H9 (cell line): ENCODE measurements at regions not wholly inside any gene's neighbourhood (a gene's known extent, or its start where the extent isn't known, plus 50 kb on each side); places are given as distances from the start of the nearest gene placed in this dataset.

ENCODE experiments used
- DNase-seq: peaks from one replicate; pipeline ENCODE4 v3.0.0-alpha.2; 2017
- H2AFZ ChIP-seq: one replicate; pipeline ENCODE4 v1.6.1; 2013; ENCODE audit warnings: mild to moderate bottlenecking, low read length, control low read depth, moderate library complexity
- H2AK5ac ChIP-seq: 2 replicates; pipeline ENCODE4 v1.6.1; 2013; ENCODE audit warnings: low read length, control low read depth, mixed read lengths; ENCODE audit not compliant: insufficient read length
- H2BK120ac ChIP-seq: one replicate; pipeline ENCODE4 v1.6.1; 2013; ENCODE audit warnings: low read depth, mild to moderate bottlenecking, low read length, control low read depth, inconsistent platforms; ENCODE audit not compliant: poor library complexity, severe bottlenecking
- H2BK12ac ChIP-seq: 2 replicates; pipeline ENCODE4 v1.6.1; 2013; ENCODE audit warnings: low read length, control low read depth, mixed read lengths, low read depth; ENCODE audit not compliant: insufficient read length
- H2BK15ac ChIP-seq: 2 replicates; pipeline ENCODE4 v1.6.1; 2013; ENCODE audit warnings: low read depth, low read length, control low read depth
- H2BK20ac ChIP-seq: one replicate; pipeline ENCODE4 v1.6.1; 2013; ENCODE audit warnings: low read depth, mild to moderate bottlenecking, low read length, control low read depth, inconsistent platforms; ENCODE audit not compliant: poor library complexity, severe bottlenecking
- H2BK5ac ChIP-seq: 2 replicates; pipeline ENCODE4 v1.6.1; 2013; ENCODE audit warnings: low read length, control low read depth, mixed read lengths; ENCODE audit not compliant: insufficient read length
- H3K14ac ChIP-seq: 2 replicates; pipeline ENCODE4 v1.6.1; 2013; ENCODE audit warnings: low read length, control low read depth; ENCODE audit not compliant: insufficient read depth
- H3K18ac ChIP-seq: 2 replicates; pipeline ENCODE4 v1.6.1; 2013; ENCODE audit warnings: low read depth, mild to moderate bottlenecking, mixed read lengths, low read length, control low read depth; ENCODE audit not compliant: insufficient read length
- H3K23ac ChIP-seq: 2 replicates; pipeline ENCODE4 v1.6.1; 2013; ENCODE audit warnings: low read length, control low read depth, mixed read lengths, low read depth; ENCODE audit not compliant: insufficient read length
- H3K23me2 ChIP-seq: 2 replicates; pipeline ENCODE4 v1.6.1; 2013; ENCODE audit warnings: low read depth, mild to moderate bottlenecking, mixed read lengths, low read length, control low read depth; ENCODE audit not compliant: insufficient read length, poor library complexity, severe bottlenecking
- H3K27ac ChIP-seq: 2 replicates; pipeline ENCODE4 v1.5.1; 2013; ENCODE audit warnings: low read length, control low read depth, mixed read lengths, low read depth; ENCODE audit not compliant: insufficient read length
- H3K27me3 ChIP-seq: 2 replicates; pipeline ENCODE4 v1.6.1; 2013; ENCODE audit warnings: low read length, control low read depth, inconsistent platforms; ENCODE audit not compliant: insufficient read depth
- H3K4ac ChIP-seq: 2 replicates; pipeline ENCODE4 v1.6.1; 2013; ENCODE audit warnings: low read depth, mild to moderate bottlenecking, control low read depth, inconsistent platforms, low read length, moderate library complexity
- H3K4me1 ChIP-seq: 2 replicates; pipeline ENCODE4 v1.6.1; 2013; ENCODE audit warnings: low read length, control low read depth, inconsistent platforms; ENCODE audit not compliant: insufficient read depth
- H3K4me2 ChIP-seq: 2 replicates; pipeline ENCODE4 v1.6.1; 2013; ENCODE audit warnings: low read length, control low read depth, mixed read lengths; ENCODE audit not compliant: insufficient read length, insufficient read depth
- H3K56ac ChIP-seq: 2 replicates; pipeline ENCODE4 v1.6.1; 2013; ENCODE audit warnings: low read depth, mild to moderate bottlenecking, mixed read lengths, low read length, control low read depth; ENCODE audit not compliant: insufficient read length
- H3K79me1 ChIP-seq: 2 replicates; pipeline ENCODE4 v1.6.1; 2013; ENCODE audit warnings: low read depth, mild to moderate bottlenecking, moderate library complexity, low read length, control low read depth, inconsistent platforms; ENCODE audit not compliant: insufficient read depth, poor library complexity, severe bottlenecking
- H3K79me2 ChIP-seq: 2 replicates; pipeline ENCODE4 v1.6.1; 2013; ENCODE audit warnings: low read length, control low read depth, inconsistent platforms; ENCODE audit not compliant: insufficient read depth
- H3K9ac ChIP-seq: 2 replicates; pipeline ENCODE4 v1.6.1; 2013; ENCODE audit warnings: low read length, control low read depth, mixed read lengths; ENCODE audit not compliant: insufficient read length; ENCODE audit errors: extremely low read depth
- H3K9me3 ChIP-seq: one replicate; pipeline ENCODE4 v1.6.1; 2013; ENCODE audit warnings: low read depth, low read length, inconsistent platforms; ENCODE audit not compliant: control insufficient read depth
- H3T11ph ChIP-seq: one replicate; pipeline ENCODE4 v1.6.1; 2013; ENCODE audit warnings: mild to moderate bottlenecking, low read length, control low read depth, inconsistent platforms
- H4K20me1 ChIP-seq: one replicate; pipeline ENCODE4 v1.6.1; 2013; ENCODE audit not compliant: control insufficient read depth, insufficient read length, insufficient read depth
- H4K5ac ChIP-seq: 2 replicates; pipeline ENCODE4 v1.6.1; 2013; ENCODE audit warnings: low read depth, mild to moderate bottlenecking, mixed read lengths, low read length, control low read depth; ENCODE audit not compliant: insufficient read length
- H4K8ac ChIP-seq: replicated peaks from 2 replicates; pipeline ENCODE4 v1.6.1; 2013; ENCODE audit warnings: low read length, control low read depth, mixed read lengths, low read depth; ENCODE audit not compliant: insufficient read length
- H4K91ac ChIP-seq: 2 replicates; pipeline ENCODE4 v1.6.1; 2013; ENCODE audit warnings: low read depth, mild to moderate bottlenecking, moderate library complexity, mixed read lengths, low read length, control low read depth; ENCODE audit not compliant: insufficient read length
- H3K27ac Mint-ChIP-seq, 3 experiments: 2 replicates in 2 of 3; 3 replicates in 1 of 3; pipeline ENCODE4 v1.8.0; 2020 to 2021; ENCODE audit warnings: mixed read lengths in 3 of 3, mild to moderate bottlenecking in 1 of 3, moderate library complexity in 1 of 3
- H3K27me3 Mint-ChIP-seq: 2 replicates; pipeline ENCODE4 v1.8.0; 2021; ENCODE audit warnings: low read depth, mild to moderate bottlenecking, moderate library complexity, mixed read lengths
- H3K36me3 Mint-ChIP-seq, 3 experiments: 2 replicates in 2 of 3; 3 replicates in 1 of 3; pipeline ENCODE4 v1.8.0; 2020 to 2021; ENCODE audit warnings: low read depth in 3 of 3, mixed read lengths in 3 of 3; ENCODE audit not compliant: insufficient read depth in 1 of 3
- H3K4me1 Mint-ChIP-seq, 2 experiments: 2 replicates each; pipeline ENCODE4 v1.8.0; 2020; ENCODE audit warnings: mixed read lengths in 2 of 2
- H3K4me3 Mint-ChIP-seq, 2 experiments: 2 replicates in 1 of 2; 3 replicates in 1 of 2; pipeline ENCODE4 v1.8.0; 2020 to 2021; ENCODE audit warnings: mild to moderate bottlenecking in 2 of 2, mixed read lengths in 2 of 2, moderate library complexity in 1 of 2
- H3K9me3 Mint-ChIP-seq, 2 experiments: 2 replicates in 1 of 2; 3 replicates in 1 of 2; pipeline ENCODE4 v1.8.0; 2020; ENCODE audit warnings: mild to moderate bottlenecking in 2 of 2, mixed read lengths in 2 of 2, moderate library complexity in 1 of 2
- WGBS: extraction: QIAGEN DNeasy Blood & Tissue Kit; methylation state at CpG from one replicate; pipeline ENCODE4 v1.1.7; 2013; ENCODE audit warnings: missing lambda C conversion rate, low lambda C conversion rate, mixed read lengths; ENCODE audit not compliant: insufficient read length; ENCODE audit errors: extremely low coverage; 5-methylcytosine and 5-hydroxymethylcytosine counted together
- TF ChIP-seq, protein P1 (sequence below): fragments of 200-600 bp; sonication (generic); conservative IDR thresholded peaks from 3 replicates; pipeline ENCODE4 v1.8.0; 2021; ENCODE audit warnings: antibody characterized with exemption, mild to moderate bottlenecking

DNA sequence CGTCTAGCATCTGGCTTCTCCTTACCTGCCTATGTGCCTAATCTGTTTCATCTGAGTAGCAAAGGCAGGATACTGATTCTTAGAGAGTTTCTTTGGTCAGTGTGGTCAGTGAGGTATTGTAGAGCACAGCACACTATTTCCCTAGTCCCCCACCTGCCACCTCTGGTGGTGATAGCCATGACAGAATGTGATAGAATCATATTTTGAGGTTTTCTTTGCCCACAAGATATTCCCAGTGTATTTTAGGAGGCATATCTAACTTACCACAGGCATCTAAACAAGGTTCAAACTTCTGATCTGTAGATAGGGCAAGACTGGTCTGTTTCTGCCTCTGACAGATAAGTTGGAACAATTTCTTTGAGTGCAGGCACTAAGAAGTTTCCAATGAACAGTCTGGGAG is 188.0 kb downstream of the SOX2 start:
- Histone ChIP-seq H3K23ac (no peak overlapping the region), H3K23me2 (no peaks in the 10 kb centered on the region), H2BK12ac (no peak overlapping the region), H2BK5ac (no peak overlapping the region), H3K4ac (no peak overlapping the region), H3K4me2 (no peak overlapping the region), H3K9me3 (no peaks in the 10 kb centered on the region), H3K27me3 (no peaks in the 10 kb centered on the region), H3T11ph (no peak overlapping the region), H3K14ac (no peak overlapping the region), H4K20me1 (no peaks in the 10 kb centered on the region), H3K79me1 (no peaks in the 10 kb centered on the region), H4K8ac (no peak overlapping the region), H4K5ac (no peak overlapping the region), H3K27ac (no peak overlapping the region), H2BK15ac (no peak overlapping the region), H2AK5ac (no peak overlapping the region), H3K18ac (no peak overlapping the region), H3K9ac (no peak overlapping the region), H2AFZ (no peak overlapping the region), H4K91ac (no peak overlapping the region), H3K79me2 (no peaks in the 10 kb centered on the region), H3K4me1 (0 out of 2 replicates have a peak, but pooled peaks cover 2% of the 10 kb centered on the region), H2BK120ac (no peak overlapping the region), H3K56ac (no peak overlapping the region), H2BK20ac (no peak overlapping the region)
- WGBS = no CpG with 5 or more reads among the region's 1 CpG
- no peaks in the 10 kb centered on the region; a peak in 1 of 7 replicates for H3K36me3 Mint-ChIP-seq
- H3K27ac Mint-ChIP-seq = no peak overlapping the region
- TF ChIP-seq, protein P1, sequence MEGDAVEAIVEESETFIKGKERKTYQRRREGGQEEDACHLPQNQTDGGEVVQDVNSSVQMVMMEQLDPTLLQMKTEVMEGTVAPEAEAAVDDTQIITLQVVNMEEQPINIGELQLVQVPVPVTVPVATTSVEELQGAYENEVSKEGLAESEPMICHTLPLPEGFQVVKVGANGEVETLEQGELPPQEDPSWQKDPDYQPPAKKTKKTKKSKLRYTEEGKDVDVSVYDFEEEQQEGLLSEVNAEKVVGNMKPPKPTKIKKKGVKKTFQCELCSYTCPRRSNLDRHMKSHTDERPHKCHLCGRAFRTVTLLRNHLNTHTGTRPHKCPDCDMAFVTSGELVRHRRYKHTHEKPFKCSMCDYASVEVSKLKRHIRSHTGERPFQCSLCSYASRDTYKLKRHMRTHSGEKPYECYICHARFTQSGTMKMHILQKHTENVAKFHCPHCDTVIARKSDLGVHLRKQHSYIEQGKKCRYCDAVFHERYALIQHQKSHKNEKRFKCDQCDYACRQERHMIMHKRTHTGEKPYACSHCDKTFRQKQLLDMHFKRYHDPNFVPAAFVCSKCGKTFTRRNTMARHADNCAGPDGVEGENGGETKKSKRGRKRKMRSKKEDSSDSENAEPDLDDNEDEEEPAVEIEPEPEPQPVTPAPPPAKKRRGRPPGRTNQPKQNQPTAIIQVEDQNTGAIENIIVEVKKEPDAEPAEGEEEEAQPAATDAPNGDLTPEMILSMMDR = no peak
- no peaks in the 10 kb centered on the region for H3K27me3 Mint-ChIP-seq
- H3K9me3 Mint-ChIP-seq = no peaks in the 10 kb centered on the region
- DNase-seq = no peak
- no peak overlapping the region for H3K4me3 Mint-ChIP-seq
- H3K4me1 Mint-ChIP-seq = no peaks in the 10 kb centered on the region
